ENCODE measurements at regions not wholly inside any gene's neighbourhood (a gene's known extent, or its start where the extent isn't known, plus 50 kb on each side); places are given as distances from the start of the nearest gene placed in this dataset.

DNA sequence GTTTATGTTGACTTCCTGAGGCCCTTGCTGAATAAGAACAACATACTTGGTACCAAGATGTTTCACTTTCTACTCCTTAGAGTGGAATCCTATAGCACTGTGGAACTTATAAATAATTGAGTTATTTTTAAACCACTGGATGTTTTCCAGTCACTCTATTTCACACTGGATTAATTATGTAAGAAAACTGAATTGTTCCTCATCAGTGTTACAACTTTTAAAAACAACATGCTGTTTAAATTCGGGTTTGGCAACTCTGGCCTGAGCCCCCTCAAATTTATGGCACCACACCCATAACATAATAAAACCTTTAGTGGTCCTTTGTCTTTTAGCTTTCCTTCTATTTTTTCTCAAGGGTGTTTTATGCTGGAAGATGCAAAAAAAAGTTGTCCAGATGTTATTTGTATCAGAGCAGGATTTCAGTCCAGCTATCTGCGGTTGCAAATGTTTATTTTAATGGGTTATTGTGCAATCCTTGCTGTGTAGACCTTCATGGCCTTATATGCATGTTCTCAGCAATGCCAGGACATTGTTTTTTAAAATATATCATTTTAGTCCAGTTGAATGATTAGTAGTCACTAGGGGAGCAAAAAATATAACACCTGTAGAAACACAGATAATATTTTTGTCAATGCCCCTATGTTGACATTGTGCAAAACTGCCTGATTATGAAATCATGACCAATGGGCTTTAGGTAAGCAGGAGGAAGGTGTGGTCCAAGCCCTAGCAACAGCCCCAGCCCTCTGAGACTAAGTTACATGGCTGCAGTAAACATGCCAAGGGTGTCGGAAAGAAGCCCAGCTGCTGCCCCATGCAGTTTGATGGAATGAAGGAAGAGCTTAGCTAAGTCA, 638.0 kb upstream of the ZEB2 start:
- TF ChIP-seq, protein P1, sequence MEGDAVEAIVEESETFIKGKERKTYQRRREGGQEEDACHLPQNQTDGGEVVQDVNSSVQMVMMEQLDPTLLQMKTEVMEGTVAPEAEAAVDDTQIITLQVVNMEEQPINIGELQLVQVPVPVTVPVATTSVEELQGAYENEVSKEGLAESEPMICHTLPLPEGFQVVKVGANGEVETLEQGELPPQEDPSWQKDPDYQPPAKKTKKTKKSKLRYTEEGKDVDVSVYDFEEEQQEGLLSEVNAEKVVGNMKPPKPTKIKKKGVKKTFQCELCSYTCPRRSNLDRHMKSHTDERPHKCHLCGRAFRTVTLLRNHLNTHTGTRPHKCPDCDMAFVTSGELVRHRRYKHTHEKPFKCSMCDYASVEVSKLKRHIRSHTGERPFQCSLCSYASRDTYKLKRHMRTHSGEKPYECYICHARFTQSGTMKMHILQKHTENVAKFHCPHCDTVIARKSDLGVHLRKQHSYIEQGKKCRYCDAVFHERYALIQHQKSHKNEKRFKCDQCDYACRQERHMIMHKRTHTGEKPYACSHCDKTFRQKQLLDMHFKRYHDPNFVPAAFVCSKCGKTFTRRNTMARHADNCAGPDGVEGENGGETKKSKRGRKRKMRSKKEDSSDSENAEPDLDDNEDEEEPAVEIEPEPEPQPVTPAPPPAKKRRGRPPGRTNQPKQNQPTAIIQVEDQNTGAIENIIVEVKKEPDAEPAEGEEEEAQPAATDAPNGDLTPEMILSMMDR (conservative IDR thresholded peaks at IDR 0.05; ENCODE audit: low read depth in 2 of 2) = no peak
- Histone ChIP-seq H3K27me3 (ENCODE audit: insufficient read depth) (no peaks in the 10 kb centered on the region), H3K4me1 (ENCODE audit: insufficient read depth) (no peaks in the 10 kb centered on the region), H3K27ac (ENCODE audit: low read depth) (no peak overlapping the region), H3F3A (replicated peaks; ENCODE audit: low read depth) (no peaks in the 10 kb centered on the region), H3K4me2 (no peak overlapping the region), H2AFZ (no peak overlapping the region), H3K36me3 (ENCODE audit: insufficient read depth) (no peaks in the 10 kb centered on the region), H3K4me3 (no peak overlapping the region), H3K79me2 (replicated peaks; ENCODE audit: insufficient read depth) (no peaks in the 10 kb centered on the region), H3K9me2 (ENCODE audit: insufficient read depth) (peaks cover 7% of the 10 kb centered on the region; the same call in 1 of the 2 replicates), H4K20me1 (replicated peaks; ENCODE audit: insufficient read depth) (no peaks in the 10 kb centered on the region)
- no peak overlapping the region for H3K4me3 Mint-ChIP-seq
- no peaks in the 10 kb centered on the region for H3K36me3 Mint-ChIP-seq (ENCODE audit: low read depth)
- no peak for ATAC-seq
- DNase-seq (ENCODE audit: low spot score) = no peak
- no peaks in the 10 kb centered on the region for H3K4me1 Mint-ChIP-seq
- H3K27ac Mint-ChIP-seq = no peak overlapping the region
- no peaks in the 10 kb centered on the region for H3K9me3 Mint-ChIP-seq
- H3K27me3 Mint-ChIP-seq (ENCODE audit: insufficient read depth, low read depth, poor library complexity) = no peaks in the 10 kb centered on the region

DNA sequence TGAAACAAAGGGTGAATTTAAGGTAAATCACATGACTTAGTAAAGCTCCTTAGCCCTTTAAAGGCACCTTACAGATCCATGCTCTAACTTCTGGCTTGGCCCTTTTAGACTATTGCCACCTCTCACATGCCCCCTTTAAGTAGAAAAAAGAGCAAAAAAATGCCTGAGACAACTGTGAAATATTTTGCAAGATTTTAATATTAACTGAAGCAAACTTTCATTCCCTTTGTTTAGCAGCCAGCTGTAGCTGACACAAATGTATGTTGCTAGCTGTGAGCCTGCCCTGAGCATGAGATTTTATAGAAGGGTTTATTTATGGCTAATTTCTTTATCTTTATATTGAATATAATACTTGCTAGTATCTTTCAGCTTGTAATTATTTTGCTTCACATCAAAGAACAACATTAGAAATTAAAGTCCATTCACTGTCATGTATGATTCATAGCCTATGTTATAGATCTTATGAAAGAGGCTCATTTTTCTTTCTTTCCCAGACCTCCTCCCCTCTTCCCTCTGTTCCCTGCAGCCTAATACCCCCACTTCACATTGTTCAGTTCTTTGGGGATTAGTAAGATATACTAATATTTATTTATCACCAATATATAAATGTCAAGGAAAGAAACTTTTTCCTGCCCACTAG, 637.2 kb upstream of the ZEB2 start:
- Histone ChIP-seq H4K20me1 (replicated peaks; ENCODE audit: insufficient read depth) (no peaks in the 10 kb centered on the region), H3K4me1 (ENCODE audit: insufficient read depth) (no peaks in the 10 kb centered on the region), H3K27ac (ENCODE audit: low read depth) (no peak overlapping the region), H2AFZ (no peak overlapping the region), H3K27me3 (ENCODE audit: insufficient read depth) (no peaks in the 10 kb centered on the region), H3K9me2 (ENCODE audit: insufficient read depth) (peaks cover 7% of the 10 kb centered on the region; the same call in 1 of the 2 replicates), H3K4me3 (no peak overlapping the region), H3F3A (replicated peaks; ENCODE audit: low read depth) (no peaks in the 10 kb centered on the region), H3K36me3 (ENCODE audit: insufficient read depth) (no peaks in the 10 kb centered on the region), H3K79me2 (replicated peaks; ENCODE audit: insufficient read depth) (no peaks in the 10 kb centered on the region), H3K4me2 (no peak overlapping the region)
- H3K4me1 Mint-ChIP-seq = no peaks in the 10 kb centered on the region
- ATAC-seq (no peak), DNase-seq (ENCODE audit: low spot score) (no peak)
- H3K36me3 Mint-ChIP-seq (ENCODE audit: low read depth) = no peaks in the 10 kb centered on the region
- H3K27me3 Mint-ChIP-seq (ENCODE audit: insufficient read depth, low read depth, poor library complexity) = no peaks in the 10 kb centered on the region
- no peak overlapping the region for H3K27ac Mint-ChIP-seq
- no peaks in the 10 kb centered on the region for H3K9me3 Mint-ChIP-seq
- no peak overlapping the region for H3K4me3 Mint-ChIP-seq
- TF ChIP-seq ZNF331 (CRISPR knock-in tag; IDR thresholded peaks at IDR 0.05; ENCODE audit: low read depth) (no peak), CREB1 (CRISPR knock-in tag; IDR thresholded peaks at IDR 0.05; ENCODE audit: low read depth) (no peak), POLR2AphosphoS5 (IDR thresholded peaks at IDR 0.05; ENCODE audit: low read depth) (no peak), JUNB (IDR thresholded peaks at IDR 0.05; ENCODE audit: unreplicated experiment) (no peak), NANOG (IDR thresholded peaks at IDR 0.05; ENCODE audit: borderline replicate concordance) (no peak), ZNF114 (CRISPR knock-in tag; IDR thresholded peaks at IDR 0.05) (no peak), EZH2 (IDR thresholded peaks at IDR 0.05; ENCODE audit: low read depth, unreplicated experiment) (no peak), EZH2phosphoT487 (IDR thresholded peaks at IDR 0.05; ENCODE audit: unreplicated experiment) (no peak)
- TF ChIP-seq, protein P2, sequence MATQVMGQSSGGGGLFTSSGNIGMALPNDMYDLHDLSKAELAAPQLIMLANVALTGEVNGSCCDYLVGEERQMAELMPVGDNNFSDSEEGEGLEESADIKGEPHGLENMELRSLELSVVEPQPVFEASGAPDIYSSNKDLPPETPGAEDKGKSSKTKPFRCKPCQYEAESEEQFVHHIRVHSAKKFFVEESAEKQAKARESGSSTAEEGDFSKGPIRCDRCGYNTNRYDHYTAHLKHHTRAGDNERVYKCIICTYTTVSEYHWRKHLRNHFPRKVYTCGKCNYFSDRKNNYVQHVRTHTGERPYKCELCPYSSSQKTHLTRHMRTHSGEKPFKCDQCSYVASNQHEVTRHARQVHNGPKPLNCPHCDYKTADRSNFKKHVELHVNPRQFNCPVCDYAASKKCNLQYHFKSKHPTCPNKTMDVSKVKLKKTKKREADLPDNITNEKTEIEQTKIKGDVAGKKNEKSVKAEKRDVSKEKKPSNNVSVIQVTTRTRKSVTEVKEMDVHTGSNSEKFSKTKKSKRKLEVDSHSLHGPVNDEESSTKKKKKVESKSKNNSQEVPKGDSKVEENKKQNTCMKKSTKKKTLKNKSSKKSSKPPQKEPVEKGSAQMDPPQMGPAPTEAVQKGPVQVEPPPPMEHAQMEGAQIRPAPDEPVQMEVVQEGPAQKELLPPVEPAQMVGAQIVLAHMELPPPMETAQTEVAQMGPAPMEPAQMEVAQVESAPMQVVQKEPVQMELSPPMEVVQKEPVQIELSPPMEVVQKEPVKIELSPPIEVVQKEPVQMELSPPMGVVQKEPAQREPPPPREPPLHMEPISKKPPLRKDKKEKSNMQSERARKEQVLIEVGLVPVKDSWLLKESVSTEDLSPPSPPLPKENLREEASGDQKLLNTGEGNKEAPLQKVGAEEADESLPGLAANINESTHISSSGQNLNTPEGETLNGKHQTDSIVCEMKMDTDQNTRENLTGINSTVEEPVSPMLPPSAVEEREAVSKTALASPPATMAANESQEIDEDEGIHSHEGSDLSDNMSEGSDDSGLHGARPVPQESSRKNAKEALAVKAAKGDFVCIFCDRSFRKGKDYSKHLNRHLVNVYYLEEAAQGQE (IDR thresholded peaks at IDR 0.05; ENCODE audit: unreplicated experiment) = no peak
- TF ChIP-seq, protein P1 (conservative IDR thresholded peaks at IDR 0.05; ENCODE audit: low read depth in 2 of 2) = no peak

Measured in GM23338 (cell line).